HG03460 (cell line): ENCODE measurements at regions not wholly inside any gene's neighbourhood (a gene's known extent, or its start where the extent isn't known, plus 50 kb on each side); places are given as distances from the start of the nearest gene placed in this dataset.

Experiments used
- ATAC-seq: cut with Tn5 transposase; IDR thresholded peaks from one replicate; pipeline ENCODE4 v1.9.1; 2021; ENCODE audit not compliant: unreplicated experiment

DNA sequence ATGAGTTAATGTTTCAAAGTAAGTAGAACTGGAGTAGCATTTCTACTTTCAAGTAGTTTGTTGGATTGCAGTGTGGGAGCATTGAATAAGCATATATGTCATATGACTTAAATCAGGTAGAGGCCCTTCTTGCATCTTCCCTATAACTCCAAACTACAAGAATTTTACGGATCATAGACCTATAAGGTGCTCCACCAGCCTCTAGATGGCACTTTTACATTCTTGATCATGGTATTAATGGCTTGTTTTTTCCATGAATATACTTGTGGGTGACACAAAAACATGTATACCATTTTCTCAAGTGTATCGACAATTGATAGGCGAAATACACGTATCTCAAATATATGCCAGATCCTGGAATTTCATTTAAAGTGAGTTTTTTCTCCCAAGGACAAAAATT, 311.1 kb downstream of the ZPLD1 start:
- no peak for ATAC-seq

GRCh38 chr3:102747611-102748010, 312.8 kb downstream of the ZPLD1 start:
- ATAC-seq: no peak

DNA sequence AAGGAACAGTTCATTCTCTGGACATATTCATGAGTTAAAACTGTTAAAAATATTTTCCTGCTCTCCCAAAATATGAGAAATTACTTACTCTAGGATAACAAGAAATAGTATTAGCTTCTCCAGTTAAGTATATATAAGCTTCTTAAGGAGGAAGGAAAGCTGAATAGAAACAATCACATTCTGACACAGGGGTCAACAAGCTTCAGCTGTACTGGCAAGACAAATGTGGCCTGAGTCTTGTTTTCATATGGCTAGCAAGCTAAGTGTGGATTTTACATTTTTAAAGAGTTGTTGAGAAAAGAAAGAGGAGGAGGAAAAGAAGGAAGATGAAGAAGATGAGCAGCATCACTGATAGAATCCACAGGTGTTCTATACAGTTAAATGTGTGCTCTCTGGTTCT, 313.8 kb downstream of the ZPLD1 start:
- ATAC-seq: no peak

DNA sequence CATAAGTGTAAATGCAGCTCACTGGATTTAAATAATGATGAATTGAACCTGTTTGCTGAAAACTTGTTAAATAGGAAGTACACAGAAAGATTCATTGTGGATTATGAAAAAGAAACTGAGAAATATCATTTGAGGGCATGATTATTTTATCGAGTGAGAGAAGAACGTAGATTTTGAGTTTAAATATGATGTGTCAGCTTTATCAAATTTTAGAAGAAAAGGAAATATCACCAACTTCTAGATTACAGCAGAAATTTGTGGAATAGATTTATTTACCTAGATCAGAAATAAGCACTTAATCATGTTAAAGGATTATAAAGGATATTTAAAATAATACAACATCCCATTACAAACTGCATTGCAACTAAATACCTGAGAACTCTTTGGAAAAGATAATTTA, 315.5 kb downstream of the ZPLD1 start:
- no peak for ATAC-seq

GRCh38 chr3:102753901-102754300, 319.1 kb downstream of the ZPLD1 start:
- ATAC-seq: no peak

DNA sequence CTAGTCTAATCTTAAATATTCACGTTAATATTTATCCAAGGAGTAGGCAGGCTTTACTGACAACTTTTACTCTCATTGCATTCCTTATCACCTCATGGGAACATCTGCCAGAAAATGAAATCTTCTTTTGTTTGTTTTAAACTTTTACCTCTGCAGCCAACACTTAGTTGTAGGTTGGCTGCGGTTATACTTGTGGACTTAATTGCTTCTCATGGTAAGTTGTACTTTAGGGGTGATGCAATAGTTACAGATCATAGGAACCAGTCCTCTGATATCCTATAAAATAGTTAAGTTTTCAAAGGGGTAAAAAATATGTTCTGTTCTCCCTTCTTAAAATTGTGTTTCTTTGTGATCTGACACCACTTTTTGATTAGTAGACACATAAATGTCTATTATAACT, 321.9 kb downstream of the ZPLD1 start:
- no peak for ATAC-seq

- ATAC-seq: no peak
Measured at GRCh38 chr3:102757950-102758349, 323.1 kb downstream of the ZPLD1 start.

DNA sequence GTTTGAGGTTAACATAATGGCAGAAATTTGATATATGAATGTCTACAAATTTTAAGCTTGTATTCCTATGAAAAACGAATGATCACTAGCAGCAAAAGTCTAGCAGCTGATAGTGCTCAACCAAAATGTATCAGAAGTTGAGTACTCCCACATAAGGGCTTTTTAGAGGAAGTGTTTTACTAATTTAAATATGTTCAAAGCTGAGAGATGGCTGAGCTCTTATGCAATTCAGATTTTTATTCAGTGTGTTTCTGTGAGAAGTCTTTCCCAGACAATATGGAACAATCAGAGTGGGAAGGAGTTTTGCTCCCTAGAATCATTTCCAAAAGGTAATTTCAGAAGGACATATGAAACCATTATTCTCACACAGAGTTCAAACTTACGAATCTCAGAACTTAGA, 327.0 kb downstream of the ZPLD1 start:
- no peak for ATAC-seq

GRCh38 chr3:102790747-102791325, 356.0 kb downstream of the ZPLD1 start:
- no peak for ATAC-seq

DNA sequence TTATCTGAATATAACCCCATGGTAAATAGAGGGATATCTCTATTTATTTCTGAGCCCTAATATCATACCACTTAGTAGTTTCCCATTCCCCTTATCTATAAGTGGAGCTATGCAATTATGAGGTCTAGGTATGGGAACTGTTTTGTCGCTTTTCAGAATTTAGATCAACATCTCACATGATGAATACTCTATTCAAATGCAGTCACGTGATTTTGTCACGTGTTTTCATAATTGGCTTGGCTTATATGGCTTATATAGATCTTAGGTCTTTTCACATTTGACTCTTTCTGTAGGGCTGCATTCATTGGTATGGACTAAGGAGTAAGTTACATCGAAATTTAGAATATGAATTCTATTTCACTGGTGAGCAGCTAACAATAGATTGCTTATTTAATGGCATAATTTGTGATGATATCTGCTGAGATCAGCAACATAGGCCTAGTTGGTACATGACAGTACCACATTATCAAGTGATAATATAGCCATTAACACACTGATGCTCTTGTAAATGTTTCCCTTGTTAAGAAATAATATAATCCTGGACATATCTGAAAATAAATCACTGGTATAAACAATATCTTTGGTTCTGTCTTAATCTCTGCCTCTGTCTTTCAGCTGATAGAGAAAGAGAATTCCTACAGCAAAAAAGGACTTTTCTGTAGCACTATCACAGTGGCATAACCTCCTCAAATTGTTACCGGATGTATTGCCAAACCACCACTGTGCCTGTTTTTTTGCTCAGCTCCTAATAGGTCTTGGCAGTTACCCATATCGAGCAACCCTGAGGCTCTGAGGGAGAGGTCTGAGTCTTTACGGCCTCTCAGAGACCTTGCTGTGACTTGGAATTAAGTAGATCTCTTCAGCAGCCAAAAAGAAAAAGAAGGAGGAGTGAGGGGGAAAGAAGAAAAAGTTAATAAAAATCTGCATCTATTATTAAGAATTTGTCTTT, 357.1 kb downstream of the ZPLD1 start:
- no peak for ATAC-seq

GRCh38 chr3:102796804-102797203, 362.0 kb downstream of the ZPLD1 start:
- no peak for ATAC-seq

GRCh38 chr3:102802819-102803420, 368.1 kb downstream of the ZPLD1 start:
- no peak for ATAC-seq

DNA sequence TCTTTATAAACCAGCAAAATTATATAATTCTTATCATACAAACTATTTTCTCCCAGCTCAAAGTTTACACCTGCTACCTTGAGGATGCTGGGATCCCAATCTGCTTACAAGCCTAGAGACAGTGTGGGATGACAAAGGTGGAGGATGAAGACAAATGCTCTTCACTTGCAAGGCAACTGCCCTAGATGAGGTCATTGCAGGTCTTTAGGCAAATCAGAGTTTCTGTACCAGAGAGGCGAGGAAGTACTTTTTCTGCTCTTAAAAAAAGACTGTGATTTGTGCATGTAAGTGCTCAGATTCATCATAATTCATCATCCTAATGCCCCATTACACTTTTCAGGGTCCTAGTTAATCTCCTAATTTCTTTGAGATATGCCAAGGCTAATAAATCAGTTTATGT, 376.1 kb downstream of the ZPLD1 start:
- ATAC-seq: no peak

DNA sequence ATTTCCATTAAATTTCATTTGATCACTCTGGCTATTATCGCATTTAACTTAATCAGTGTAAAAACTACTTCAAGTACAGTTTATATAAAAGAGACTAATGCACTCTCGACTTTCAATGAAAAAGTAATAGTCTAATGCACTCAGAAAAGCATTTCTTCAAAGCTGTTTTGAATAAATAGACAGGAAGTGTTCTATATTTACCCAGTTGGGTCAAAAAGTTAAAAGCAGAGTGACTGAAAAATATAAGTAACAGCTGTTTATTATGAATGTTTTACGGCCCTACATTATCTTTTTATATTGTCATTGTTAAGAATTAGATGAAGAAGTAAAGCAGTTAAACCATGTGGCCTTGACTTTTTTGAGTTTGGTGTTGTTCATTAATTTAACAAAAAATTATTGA, 391.8 kb downstream of the ZPLD1 start:
- no peak for ATAC-seq

DNA sequence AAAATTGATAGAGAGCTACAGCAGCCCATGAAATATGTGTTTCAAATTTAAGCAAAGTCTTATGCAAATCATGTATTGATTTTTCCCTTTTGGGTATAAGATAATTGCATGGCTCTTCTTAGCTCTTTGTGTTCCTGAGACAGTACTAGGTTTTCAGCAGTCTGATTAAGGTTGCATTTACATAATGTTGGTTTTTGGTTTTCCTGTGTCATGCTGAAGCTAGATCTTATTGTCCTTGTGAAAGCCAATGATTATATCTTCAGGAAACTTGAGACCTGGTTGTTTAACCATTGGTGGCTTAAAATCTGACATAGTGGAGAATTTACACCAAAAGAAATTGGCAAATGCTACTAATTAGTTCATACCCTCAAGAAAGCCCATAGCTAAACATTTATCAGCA, 392.6 kb downstream of the ZPLD1 start:
- ATAC-seq: no peak

DNA sequence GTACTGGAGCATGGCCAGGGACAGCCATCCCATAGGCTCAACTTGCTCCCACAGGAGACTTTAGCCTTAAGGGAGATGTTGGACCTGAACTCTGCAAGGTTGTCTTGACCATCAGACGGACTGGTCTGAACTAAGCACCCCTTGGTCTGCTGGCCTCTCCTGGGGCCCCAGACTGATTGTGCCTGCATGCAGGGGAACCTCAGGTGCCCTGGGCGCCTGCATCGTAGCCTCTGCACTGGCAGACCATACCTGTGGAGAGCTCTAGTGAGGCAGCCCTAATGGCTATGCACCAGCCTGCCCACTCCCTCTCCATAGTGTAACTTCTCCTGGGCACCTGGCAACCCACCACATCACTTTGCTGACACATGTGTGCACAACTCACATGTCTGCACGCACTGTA, 395.6 kb downstream of the ZPLD1 start:
- ATAC-seq: no peak

DNA sequence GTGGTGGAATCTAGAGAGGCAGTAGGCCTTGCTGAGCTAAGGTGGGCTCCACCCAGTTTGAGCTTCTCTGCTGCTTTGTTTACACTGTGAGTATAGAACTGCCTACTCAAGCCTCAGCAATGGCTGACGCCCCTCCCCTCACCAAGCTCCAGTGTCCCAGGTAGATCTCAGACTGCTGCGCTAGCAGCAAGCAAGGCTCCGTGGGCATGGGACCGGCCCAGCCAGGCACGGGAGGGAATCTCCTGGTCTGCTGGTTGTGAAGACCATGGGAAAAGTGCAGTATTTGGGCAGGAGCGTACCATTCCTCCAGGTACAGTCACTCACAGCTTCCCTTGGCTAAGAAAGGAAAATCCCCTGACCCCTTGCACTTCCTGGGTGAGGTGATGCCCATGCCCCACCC, 407.1 kb downstream of the ZPLD1 start:
- ATAC-seq: no peak

- no peak for ATAC-seq
Measured at GRCh38 chr3:102866845-102867244, 432.0 kb downstream of the ZPLD1 start.

- ATAC-seq: no peak
Measured at GRCh38 chr3:102883515-102883914, 448.7 kb downstream of the ZPLD1 start.

DNA sequence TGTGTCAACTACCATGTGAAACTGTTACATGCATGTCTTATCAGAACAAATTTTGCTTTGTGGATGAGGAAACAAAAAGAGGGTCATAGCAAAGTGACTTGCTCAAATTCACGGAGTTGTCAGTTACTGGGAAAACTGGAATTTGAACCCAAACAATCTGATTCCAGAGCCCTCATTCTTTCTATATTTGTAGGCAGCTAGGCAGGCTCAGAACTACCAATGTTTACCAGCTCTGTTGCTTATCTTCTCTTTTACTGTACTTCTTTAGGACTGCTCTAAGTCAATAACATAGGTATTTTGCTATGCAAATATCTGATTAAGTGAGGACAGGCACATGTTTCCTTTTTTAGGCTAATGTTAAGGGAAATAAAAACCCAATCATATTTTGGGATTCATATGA, 450.5 kb downstream of the ZPLD1 start:
- no peak for ATAC-seq

DNA sequence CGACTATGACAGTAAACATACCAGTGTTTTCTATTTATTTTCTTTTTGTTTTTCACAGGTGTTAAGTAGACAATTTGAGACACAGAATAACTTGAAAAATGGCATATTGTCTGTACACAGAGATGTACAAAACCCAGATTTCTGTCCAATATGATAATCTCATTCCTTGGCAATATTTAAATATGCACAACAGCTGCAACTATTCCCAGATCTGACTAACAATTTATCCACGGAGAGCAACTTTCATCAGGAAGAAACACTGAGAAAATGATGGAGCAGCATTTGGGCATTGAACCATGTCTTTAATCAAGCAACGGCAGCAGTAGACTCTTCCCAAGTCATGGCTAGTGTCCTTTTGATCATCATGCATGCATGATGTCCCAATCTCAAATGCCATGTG, 452.6 kb downstream of the ZPLD1 start:
- no peak for ATAC-seq
